ENCODE measurements at regions not wholly inside any gene's neighbourhood (a gene's known extent, or its start where the extent isn't known, plus 50 kb on each side); places are given as distances from the start of the nearest gene placed in this dataset.

GRCh38 chr3:124594581-124594980 is 135.7 kb upstream of the UMPS start:
- Histone ChIP-seq H2AFZ (ENCODE audit: low read length) (no peak overlapping the region), H4K20me1 (ENCODE audit: insufficient read depth, low read length) (no peaks in the 10 kb centered on the region), H3F3A (ENCODE audit: insufficient read depth, low read length) (peaks cover 14% of the 10 kb centered on the region), H3K36me3 (replicated peaks; ENCODE audit: insufficient read depth, low read length) (no peaks in the 10 kb centered on the region), H3K4me3 (ENCODE audit: low read length) (no peak overlapping the region), H3K79me2 (ENCODE audit: low read length) (no peaks in the 10 kb centered on the region), H3K4me1 (ENCODE audit: low read length) (peaks cover 19% of the 10 kb centered on the region), H3K27ac (ENCODE audit: low read length) (no peak overlapping the region), H3K9me2 (replicated peaks; ENCODE audit: insufficient read depth, low read length) (no peaks in the 10 kb centered on the region), H3K27me3 (replicated peaks; ENCODE audit: insufficient read depth, low read length) (no peaks in the 10 kb centered on the region), H3K4me2 (ENCODE audit: low read depth, low read length) (no peak overlapping the region), H3K9me3 (replicated peaks; ENCODE audit: insufficient read depth, low read length) (no peaks in the 10 kb centered on the region), H3K9ac (ENCODE audit: low read length) (no peak overlapping the region)
- TF ChIP-seq EZH2phosphoT487 (IDR thresholded peaks at IDR 0.05; ENCODE audit: low read length) = no peak
- TF ChIP-seq CTCF (IDR thresholded peaks at IDR 0.05; ENCODE audit: low read length) = no peak
- TF ChIP-seq EZH2 (optimal IDR thresholded peaks at IDR 0.05; ENCODE audit: low read depth, low read length) = no peak
- no peak for DNase-seq

GRCh38 chr3:124597273-124597672 is 133.0 kb upstream of the UMPS start:
- H3K9me3 ChIP-seq (replicated peaks; ENCODE audit: insufficient read depth, low read length) = no peaks in the 10 kb centered on the region
- peaks cover 13% of the 10 kb centered on the region for H3F3A ChIP-seq (ENCODE audit: insufficient read depth, low read length)
- no peak for DNase-seq
- no peak overlapping the region for H3K4me2 ChIP-seq (ENCODE audit: low read depth, low read length)
- no peak for TF ChIP-seq CTCF (IDR thresholded peaks at IDR 0.05; ENCODE audit: low read length)
- TF ChIP-seq EZH2 (optimal IDR thresholded peaks at IDR 0.05; ENCODE audit: low read depth, low read length) = no peak
- no peak for TF ChIP-seq EZH2phosphoT487 (IDR thresholded peaks at IDR 0.05; ENCODE audit: low read length)
- H3K9ac ChIP-seq (ENCODE audit: low read length) = no peak overlapping the region
- no peak overlapping the region for H3K4me3 ChIP-seq (ENCODE audit: low read length)
- H4K20me1 ChIP-seq (ENCODE audit: insufficient read depth, low read length) = no peaks in the 10 kb centered on the region
- H3K9me2 ChIP-seq (replicated peaks; ENCODE audit: insufficient read depth, low read length) = no peaks in the 10 kb centered on the region
- peaks cover 32% of the 10 kb centered on the region for H3K4me1 ChIP-seq (ENCODE audit: low read length)
- no peak overlapping the region for H2AFZ ChIP-seq (ENCODE audit: low read length)
- no peaks in the 10 kb centered on the region for H3K36me3 ChIP-seq (replicated peaks; ENCODE audit: insufficient read depth, low read length)
- no peaks in the 10 kb centered on the region for H3K27me3 ChIP-seq (replicated peaks; ENCODE audit: insufficient read depth, low read length)
- no peak overlapping the region for H3K27ac ChIP-seq (ENCODE audit: low read length)
- H3K79me2 ChIP-seq (ENCODE audit: low read length) = no peaks in the 10 kb centered on the region

GRCh38 chr3:124597979-124598378 is 132.3 kb upstream of the UMPS start:
- peaks cover 6% of the 10 kb centered on the region for H3F3A ChIP-seq (ENCODE audit: insufficient read depth, low read length)
- no peaks in the 10 kb centered on the region for H3K27me3 ChIP-seq (replicated peaks; ENCODE audit: insufficient read depth, low read length)
- H3K4me2 ChIP-seq (ENCODE audit: low read depth, low read length) = no peak overlapping the region
- H3K36me3 ChIP-seq (replicated peaks; ENCODE audit: insufficient read depth, low read length) = no peaks in the 10 kb centered on the region
- no peak for TF ChIP-seq CTCF (IDR thresholded peaks at IDR 0.05; ENCODE audit: low read length)
- TF ChIP-seq EZH2phosphoT487 (IDR thresholded peaks at IDR 0.05; ENCODE audit: low read length) = no peak
- TF ChIP-seq EZH2 (optimal IDR thresholded peaks at IDR 0.05; ENCODE audit: low read depth, low read length) = no peak
- no peak overlapping the region for H3K9ac ChIP-seq (ENCODE audit: low read length)
- H2AFZ ChIP-seq (ENCODE audit: low read length) = no peak overlapping the region
- DNase-seq = no peak
- no peaks in the 10 kb centered on the region for H4K20me1 ChIP-seq (ENCODE audit: insufficient read depth, low read length)
- H3K4me3 ChIP-seq (ENCODE audit: low read length) = no peak overlapping the region
- H3K4me1 ChIP-seq (ENCODE audit: low read length) = peaks cover 30% of the 10 kb centered on the region
- H3K9me3 ChIP-seq (replicated peaks; ENCODE audit: insufficient read depth, low read length) = no peaks in the 10 kb centered on the region
- no peaks in the 10 kb centered on the region for H3K9me2 ChIP-seq (replicated peaks; ENCODE audit: insufficient read depth, low read length)
- no peaks in the 10 kb centered on the region for H3K79me2 ChIP-seq (ENCODE audit: low read length)
- no peak overlapping the region for H3K27ac ChIP-seq (ENCODE audit: low read length)
